ENCODE measurements at regions not wholly inside any gene's neighbourhood (a gene's known extent, or its start where the extent isn't known, plus 50 kb on each side); places are given as distances from the start of the nearest gene placed in this dataset.
"Not testable (repeated sequence)": the region's sequence is repeated elsewhere in the genome, so short reads cannot be mapped to it uniquely, and the experiment has no call there.

GRCh38 chr2:87229091-87229689 lies 207.5 kb upstream of the PLGLB1 start:
- 0% methylated on average over 1 of the region's 4 CpGs for WGBS (ENCODE audit: missing lambda C conversion rate)
- POLR2A ChIA-PET; H3K27ac ChIP-seq; H3K4me1 ChIP-seq; CTCF ChIA-PET; H3K9me3 ChIP-seq; H3K4me3 ChIP-seq; DNase-seq (ENCODE audit: low read depth in 1 of 2, low spot score in 1 of 2): not testable (repeated sequence)
- FAIRE-seq, result peak; percentile 94
- peak; percentile 85 to 95 for ATAC-seq
- peak; percentile 58; the same call in 2 of the 3 replicates for TF ChIP-seq SMC3 (IDR thresholded peaks at IDR 0.05)
- peak; percentile 47 to 75 for TF ChIP-seq RAD21 (conservative IDR thresholded peaks at IDR 0.05 in 1 of 2, IDR thresholded peaks at IDR 0.05 in 1 of 2)
- TF ChIP-seq, protein P1, sequence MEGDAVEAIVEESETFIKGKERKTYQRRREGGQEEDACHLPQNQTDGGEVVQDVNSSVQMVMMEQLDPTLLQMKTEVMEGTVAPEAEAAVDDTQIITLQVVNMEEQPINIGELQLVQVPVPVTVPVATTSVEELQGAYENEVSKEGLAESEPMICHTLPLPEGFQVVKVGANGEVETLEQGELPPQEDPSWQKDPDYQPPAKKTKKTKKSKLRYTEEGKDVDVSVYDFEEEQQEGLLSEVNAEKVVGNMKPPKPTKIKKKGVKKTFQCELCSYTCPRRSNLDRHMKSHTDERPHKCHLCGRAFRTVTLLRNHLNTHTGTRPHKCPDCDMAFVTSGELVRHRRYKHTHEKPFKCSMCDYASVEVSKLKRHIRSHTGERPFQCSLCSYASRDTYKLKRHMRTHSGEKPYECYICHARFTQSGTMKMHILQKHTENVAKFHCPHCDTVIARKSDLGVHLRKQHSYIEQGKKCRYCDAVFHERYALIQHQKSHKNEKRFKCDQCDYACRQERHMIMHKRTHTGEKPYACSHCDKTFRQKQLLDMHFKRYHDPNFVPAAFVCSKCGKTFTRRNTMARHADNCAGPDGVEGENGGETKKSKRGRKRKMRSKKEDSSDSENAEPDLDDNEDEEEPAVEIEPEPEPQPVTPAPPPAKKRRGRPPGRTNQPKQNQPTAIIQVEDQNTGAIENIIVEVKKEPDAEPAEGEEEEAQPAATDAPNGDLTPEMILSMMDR (IDR thresholded peaks at IDR 0.05), result peak; percentile 60; the same call in 2 of the 3 replicates
- H3K4me2 ChIP-seq, result peak overlapping the region; percentile 6; the same call in 1 of the 3 replicates

DNA sequence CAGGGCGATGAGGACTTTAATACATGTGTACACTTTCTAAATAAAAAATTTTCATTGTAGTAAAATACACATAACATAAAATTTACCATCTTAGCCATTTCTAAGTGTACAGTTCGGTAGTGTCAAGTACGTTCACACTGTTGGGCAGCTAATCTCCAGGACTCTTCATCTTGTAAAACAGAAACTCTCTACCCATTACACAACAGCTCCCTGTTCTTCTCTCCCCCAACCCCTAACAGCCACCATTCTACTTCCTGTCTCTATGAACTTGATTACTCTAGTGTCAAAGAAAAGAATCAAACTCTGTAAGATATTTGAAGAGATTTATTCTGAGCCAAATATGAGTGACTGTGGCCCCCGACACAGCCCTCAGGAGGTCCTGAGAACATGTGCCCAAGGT lies 208.3 kb upstream of the PLGLB1 start:
- FAIRE-seq; DNase-seq (ENCODE audit: low read depth in 1 of 2, low spot score in 1 of 2); POLR2A ChIA-PET; H3K9me3 ChIP-seq; CTCF ChIA-PET; H3K4me2 ChIP-seq; ATAC-seq; H3K27ac ChIP-seq; H3K4me3 ChIP-seq; H3K4me1 ChIP-seq: not testable (repeated sequence)
- 81% methylated on average over 3 of the region's 4 CpGs for WGBS (ENCODE audit: missing lambda C conversion rate)

DNA sequence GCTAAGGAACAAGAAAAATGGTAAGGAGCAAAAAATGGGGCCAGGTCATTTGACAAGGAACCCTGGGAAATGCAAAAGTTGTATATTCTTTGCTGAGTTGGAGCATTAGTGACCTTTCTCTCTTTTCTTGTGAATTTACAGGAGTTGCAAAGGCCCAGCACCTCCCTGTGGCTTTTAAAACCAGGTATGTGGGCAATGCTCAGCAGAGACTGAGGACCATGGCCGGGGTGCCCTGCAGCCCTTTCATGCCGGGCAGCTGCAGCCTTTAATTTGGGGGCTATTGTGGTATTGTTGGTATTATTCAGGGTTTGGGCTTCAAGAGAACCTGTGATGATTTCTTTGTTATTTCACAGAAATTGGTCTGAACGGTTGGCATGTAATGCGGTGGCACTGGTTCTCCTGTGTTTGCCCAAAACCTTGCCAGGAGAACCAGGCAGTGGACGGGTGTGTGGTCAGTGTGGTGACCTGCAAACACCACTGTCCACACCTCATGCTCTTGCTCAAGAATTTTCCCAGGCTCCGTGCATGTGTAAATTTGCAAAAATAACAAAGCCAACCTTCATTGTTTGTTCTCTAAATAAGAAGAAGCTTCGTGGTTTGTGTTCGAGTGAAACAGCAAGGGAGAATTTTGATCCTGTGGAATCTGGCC lies 213.8 kb upstream of the PLGLB1 start:
- H3K4me1 ChIP-seq; H3K9me3 ChIP-seq; POLR2A ChIA-PET; CTCF ChIA-PET; FAIRE-seq; H3K4me2 ChIP-seq; H3K27ac ChIP-seq; H3K4me3 ChIP-seq; DNase-seq (ENCODE audit: low read depth in 1 of 2, low spot score in 1 of 2); ATAC-seq: not testable (repeated sequence)
- 68% methylated on average over 3 of the region's 8 CpGs for WGBS (ENCODE audit: missing lambda C conversion rate)

GRCh38 chr2:87237570-87238336 lies 216.1 kb upstream of the PLGLB1 start:
- ATAC-seq; H3K9me3 ChIP-seq; H3K4me3 ChIP-seq; CTCF ChIA-PET; H3K4me2 ChIP-seq; H3K4me1 ChIP-seq; DNase-seq (ENCODE audit: low read depth in 1 of 2, low spot score in 1 of 2); H3K27ac ChIP-seq; POLR2A ChIA-PET; FAIRE-seq: not testable (repeated sequence)
- 63% methylated on average over 10 of the region's 15 CpGs for WGBS (ENCODE audit: missing lambda C conversion rate)

DNA sequence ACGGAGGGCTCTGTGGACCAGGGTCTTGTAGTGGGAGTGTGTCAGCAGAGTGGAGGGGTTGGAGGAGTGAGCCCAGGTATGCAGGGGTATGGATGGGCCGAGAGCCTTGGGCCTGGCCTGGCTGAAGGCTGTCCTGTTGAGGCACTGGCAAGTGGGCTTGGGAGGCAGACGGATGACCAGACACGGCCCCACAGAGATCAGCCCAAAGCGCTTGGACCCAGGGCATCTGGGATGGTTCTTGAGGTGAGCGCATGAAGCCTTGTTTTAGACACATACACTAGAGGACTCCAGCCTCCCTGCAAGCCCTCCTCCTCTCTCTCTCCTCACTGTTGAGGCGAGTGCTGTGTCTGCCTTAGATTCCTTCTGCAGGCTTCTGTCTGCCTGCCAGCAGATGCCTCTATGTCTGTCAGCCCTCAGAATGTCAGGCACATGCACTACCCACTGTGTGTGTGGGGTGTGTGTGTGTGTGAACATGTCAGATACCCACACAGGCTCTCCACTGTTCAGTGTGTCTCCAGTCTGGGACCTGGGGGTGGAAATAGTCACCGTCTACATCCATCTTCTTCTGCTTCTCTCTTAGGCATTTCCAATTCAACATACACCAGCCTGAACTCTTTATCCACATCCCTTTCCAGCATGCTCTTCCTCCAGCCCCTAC lies 218.0 kb upstream of the PLGLB1 start:
- H3K9me3 ChIP-seq; CTCF ChIA-PET; FAIRE-seq; POLR2A ChIA-PET; DNase-seq (ENCODE audit: low read depth in 1 of 2, low spot score in 1 of 2); H3K4me3 ChIP-seq; H3K4me1 ChIP-seq; H3K4me2 ChIP-seq; H3K27ac ChIP-seq: not testable (repeated sequence)
- peak; percentile 58 to 80; a peak in 5 of 6 replicates for ATAC-seq
- TF ChIP-seq RAD21 (conservative IDR thresholded peaks at IDR 0.05 in 1 of 2, IDR thresholded peaks at IDR 0.05 in 1 of 2), result peak in 1 of 2 experiments; percentile 12; a peak in 1 of 5 replicates
- TF ChIP-seq SMC3 (IDR thresholded peaks at IDR 0.05), result 0 out of 3 replicates have a peak, but pooled peaks have one; percentile 21
- WGBS (ENCODE audit: missing lambda C conversion rate), result 67% methylated on average over 7 of the region's 8 CpGs

DNA sequence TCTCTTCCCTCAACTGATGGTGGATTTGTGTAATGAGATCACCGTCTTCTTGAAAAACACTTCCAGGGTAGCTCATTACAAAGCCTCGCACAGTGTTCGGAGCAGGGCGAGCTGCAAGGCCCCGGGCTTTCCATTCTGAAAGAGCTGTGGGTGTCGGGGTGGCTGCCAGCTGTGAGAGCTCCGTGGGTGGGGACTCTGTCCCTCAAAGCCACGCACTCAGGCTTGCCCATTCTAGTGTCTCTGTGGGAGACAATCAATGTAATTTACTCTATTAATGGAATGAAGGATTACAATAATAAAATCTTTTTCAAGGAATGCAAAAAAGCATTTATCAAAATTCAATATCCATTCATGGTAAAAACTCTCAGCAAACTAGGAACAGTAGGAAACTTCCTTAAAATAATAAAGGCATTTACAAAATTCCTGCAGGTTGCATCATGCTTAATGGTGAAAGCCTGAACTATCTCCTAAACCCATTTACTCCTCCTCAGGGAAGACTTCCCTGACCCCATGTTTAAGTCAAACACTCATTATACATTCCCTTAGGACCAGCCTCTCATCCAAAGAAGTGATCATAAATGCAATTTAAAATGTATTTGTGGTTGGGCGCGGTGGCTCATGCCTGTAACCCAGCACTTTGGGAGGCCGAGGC lies 224.5 kb upstream of the PLGLB1 start:
- H3K4me1 ChIP-seq; FAIRE-seq; H3K4me3 ChIP-seq; H3K27ac ChIP-seq; DNase-seq (ENCODE audit: low read depth in 1 of 2, low spot score in 1 of 2); CTCF ChIA-PET; H3K9me3 ChIP-seq; ATAC-seq; H3K4me2 ChIP-seq; POLR2A ChIA-PET: not testable (repeated sequence)
- WGBS (ENCODE audit: missing lambda C conversion rate), result 65% methylated on average over 8 of the region's 11 CpGs

- WGBS (ENCODE audit: missing lambda C conversion rate), result 100% methylated on average over 1 of the region's 5 CpGs
Observed at GRCh38 chr2:87252046-87252445, 230.4 kb upstream of the PLGLB1 start.

GRCh38 chr2:87254562-87254961 lies 232.9 kb upstream of the PLGLB1 start:
- H3K4me2 ChIP-seq; H3K27ac ChIP-seq; H3K9me3 ChIP-seq; ATAC-seq; DNase-seq (ENCODE audit: low read depth in 1 of 2, low spot score in 1 of 2); H3K4me1 ChIP-seq; H3K4me3 ChIP-seq; POLR2A ChIA-PET; FAIRE-seq; CTCF ChIA-PET: not testable (repeated sequence)
- no CpG with 5 or more reads among the region's 1 CpG for WGBS (ENCODE audit: missing lambda C conversion rate)

More at GRCh38 chr2:87252046-87252445, 230.4 kb upstream of the PLGLB1 start:
- H3K4me3 ChIP-seq; H3K9me3 ChIP-seq; H3K4me1 ChIP-seq; CTCF ChIA-PET; POLR2A ChIA-PET; DNase-seq (ENCODE audit: low read depth in 1 of 2, low spot score in 1 of 2); ATAC-seq; H3K27ac ChIP-seq; FAIRE-seq; H3K4me2 ChIP-seq: not testable (repeated sequence)

- H3K4me1 ChIP-seq; DNase-seq (ENCODE audit: low read depth in 1 of 2, low spot score in 1 of 2); POLR2A ChIA-PET; H3K9me3 ChIP-seq; ATAC-seq; H3K4me2 ChIP-seq; H3K4me3 ChIP-seq; H3K27ac ChIP-seq; CTCF ChIA-PET; FAIRE-seq: not testable (repeated sequence)
- WGBS (ENCODE audit: missing lambda C conversion rate), result 85% methylated on average over 13 of the region's 14 CpGs
Observed at GRCh38 chr2:87255410-87255809, 233.8 kb upstream of the PLGLB1 start.
